ENCODE measurements at regions not wholly inside any gene's neighbourhood (a gene's known extent, or its start where the extent isn't known, plus 50 kb on each side); places are given as distances from the start of the nearest gene placed in this dataset.
"Not testable (repeated sequence)": the region's sequence is repeated elsewhere in the genome, so short reads cannot be mapped to it uniquely, and the experiment has no call there.

- H3K9me3 Mint-ChIP-seq = no peaks in the 10 kb centered on the region
- intact Hi-C loops (cut with micrococcal nuclease) = loop anchor here (5.0 kb wide), 1 partner anchor 33 kb away; no protein-coding TSS in a partner anchor
- H3K27ac Mint-ChIP-seq = no peak overlapping the region
- DNase-seq (ENCODE audit: low spot score) = no peak
- no peaks in the 10 kb centered on the region for H3K36me3 Mint-ChIP-seq (ENCODE audit: low read depth)
- no peaks in the 10 kb centered on the region for H3K4me1 Mint-ChIP-seq (ENCODE audit: low read depth)
- H3K27me3 Mint-ChIP-seq (ENCODE audit: low read depth) = no peaks in the 10 kb centered on the region
- no peak overlapping the region for H3K4me3 Mint-ChIP-seq (ENCODE audit: low read depth)
Observed at GRCh38 chr7:17094963-17095574, 203.4 kb upstream of the AHR start.

- no peak overlapping the region for H3K4me3 Mint-ChIP-seq (ENCODE audit: low read depth)
- H3K36me3 Mint-ChIP-seq (ENCODE audit: low read depth) = no peaks in the 10 kb centered on the region
- no peak overlapping the region for H3K27ac Mint-ChIP-seq
- H3K9me3 Mint-ChIP-seq = no peaks in the 10 kb centered on the region
- intact Hi-C loops (cut with micrococcal nuclease) = loop anchor here (5.0 kb wide), 1 partner anchor 34 kb away; no protein-coding TSS in a partner anchor
- H3K4me1 Mint-ChIP-seq (ENCODE audit: low read depth) = no peaks in the 10 kb centered on the region
- no peak for DNase-seq (ENCODE audit: low spot score)
- no peaks in the 10 kb centered on the region for H3K27me3 Mint-ChIP-seq (ENCODE audit: low read depth)
Observed at GRCh38 chr7:17095931-17096330, 202.5 kb upstream of the AHR start.

GRCh38 chr7:17097668-17098297 lies 200.7 kb upstream of the AHR start:
- no peak for DNase-seq (ENCODE audit: low spot score)
- Mint-ChIP-seq H3K27me3 (ENCODE audit: low read depth) (no peaks in the 10 kb centered on the region), H3K4me1 (ENCODE audit: low read depth) (no peaks in the 10 kb centered on the region), H3K4me3 (ENCODE audit: low read depth) (no peak overlapping the region), H3K9me3 (no peaks in the 10 kb centered on the region), H3K27ac (no peak overlapping the region), H3K36me3 (ENCODE audit: low read depth) (no peaks in the 10 kb centered on the region)
- intact Hi-C loops (cut with micrococcal nuclease) = loop anchor here (5.0 kb wide), 1 partner anchor 35 kb away; no protein-coding TSS in a partner anchor

GRCh38 chr7:17098515-17098914 lies 199.9 kb upstream of the AHR start:
- intact Hi-C loops (cut with micrococcal nuclease) = loop anchor here (5.0 kb wide), 1 partner anchor 36 kb away; no protein-coding TSS in a partner anchor
- no peak overlapping the region for H3K27ac Mint-ChIP-seq
- no peaks in the 10 kb centered on the region for H3K27me3 Mint-ChIP-seq (ENCODE audit: low read depth)
- no peaks in the 10 kb centered on the region for H3K36me3 Mint-ChIP-seq (ENCODE audit: low read depth)
- H3K4me1 Mint-ChIP-seq (ENCODE audit: low read depth) = no peaks in the 10 kb centered on the region
- no peaks in the 10 kb centered on the region for H3K9me3 Mint-ChIP-seq
- DNase-seq (ENCODE audit: low spot score) = no peak
- H3K4me3 Mint-ChIP-seq (ENCODE audit: low read depth) = no peak overlapping the region

- no peaks in the 10 kb centered on the region for H3K9me3 Mint-ChIP-seq
- no peak overlapping the region for H3K27ac Mint-ChIP-seq
- intact Hi-C loops (cut with micrococcal nuclease) = loop anchor here (5.0 kb wide), 1 partner anchor 37 kb away; no protein-coding TSS in a partner anchor
Observed at GRCh38 chr7:17099083-17099973, 199.1 kb upstream of the AHR start.

GRCh38 chr7:17099974-17100509 lies 198.4 kb upstream of the AHR start:
- not testable (repeated sequence) for H3K36me3 Mint-ChIP-seq (ENCODE audit: low read depth); H3K4me1 Mint-ChIP-seq (ENCODE audit: low read depth); H3K27ac Mint-ChIP-seq; H3K4me3 Mint-ChIP-seq (ENCODE audit: low read depth); H3K27me3 Mint-ChIP-seq (ENCODE audit: low read depth); H3K9me3 Mint-ChIP-seq; DNase-seq (ENCODE audit: low spot score)
- intact Hi-C loops (cut with micrococcal nuclease) = loop anchor here (5.0 kb wide), 1 partner anchor 38 kb away; no protein-coding TSS in a partner anchor

More at GRCh38 chr7:17099083-17099973, 199.1 kb upstream of the AHR start:
- no peaks in the 10 kb centered on the region for H3K36me3 Mint-ChIP-seq (ENCODE audit: low read depth)
- H3K27me3 Mint-ChIP-seq (ENCODE audit: low read depth) = no peaks in the 10 kb centered on the region
- no peak for DNase-seq (ENCODE audit: low spot score)
- H3K4me1 Mint-ChIP-seq (ENCODE audit: low read depth) = no peaks in the 10 kb centered on the region
- no peak overlapping the region for H3K4me3 Mint-ChIP-seq (ENCODE audit: low read depth)

GRCh38 chr7:17101207-17101696 lies 197.2 kb upstream of the AHR start:
- H3K27me3 Mint-ChIP-seq (ENCODE audit: low read depth) = no peaks in the 10 kb centered on the region
- intact Hi-C loops (cut with micrococcal nuclease) = no loop called here
- no peak overlapping the region for H3K4me3 Mint-ChIP-seq (ENCODE audit: low read depth)
- H3K36me3 Mint-ChIP-seq (ENCODE audit: low read depth) = no peaks in the 10 kb centered on the region
- no peaks in the 10 kb centered on the region for H3K4me1 Mint-ChIP-seq (ENCODE audit: low read depth)
- no peak overlapping the region for H3K27ac Mint-ChIP-seq
- H3K9me3 Mint-ChIP-seq = no peaks in the 10 kb centered on the region
- no peak for DNase-seq (ENCODE audit: low spot score)

- Mint-ChIP-seq H3K36me3 (ENCODE audit: low read depth) (no peaks in the 10 kb centered on the region), H3K27ac (no peak overlapping the region), H3K4me3 (ENCODE audit: low read depth) (no peak overlapping the region), H3K9me3 (peaks cover 8% of the 10 kb centered on the region), H3K4me1 (ENCODE audit: low read depth) (no peaks in the 10 kb centered on the region), H3K27me3 (ENCODE audit: low read depth) (no peaks in the 10 kb centered on the region)
- intact Hi-C loops (cut with micrococcal nuclease) = no loop called here
- DNase-seq (ENCODE audit: low spot score) = no peak
Observed at GRCh38 chr7:17103170-17103569, 195.3 kb upstream of the AHR start.

GRCh38 chr7:17103984-17104383 lies 194.5 kb upstream of the AHR start:
- Mint-ChIP-seq H3K4me3 (ENCODE audit: low read depth) (no peak overlapping the region), H3K9me3 (peaks cover 8% of the 10 kb centered on the region), H3K27me3 (ENCODE audit: low read depth) (no peaks in the 10 kb centered on the region), H3K27ac (no peak overlapping the region), H3K36me3 (ENCODE audit: low read depth) (no peaks in the 10 kb centered on the region), H3K4me1 (ENCODE audit: low read depth) (no peaks in the 10 kb centered on the region)
- intact Hi-C loops (cut with micrococcal nuclease) = no loop called here
- DNase-seq (ENCODE audit: low spot score) = no peak

- intact Hi-C loops (cut with micrococcal nuclease) = no loop called here
- Mint-ChIP-seq H3K27me3 (ENCODE audit: low read depth) (no peaks in the 10 kb centered on the region), H3K27ac (no peak overlapping the region), H3K36me3 (ENCODE audit: low read depth) (no peaks in the 10 kb centered on the region), H3K9me3 (peaks cover 8% of the 10 kb centered on the region), H3K4me3 (ENCODE audit: low read depth) (no peak overlapping the region), H3K4me1 (ENCODE audit: low read depth) (no peaks in the 10 kb centered on the region)
- no peak for DNase-seq (ENCODE audit: low spot score)
Observed at GRCh38 chr7:17104419-17104818, 194.0 kb upstream of the AHR start.

GRCh38 chr7:17105701-17106100 lies 192.8 kb upstream of the AHR start:
- Mint-ChIP-seq H3K27ac (no peak overlapping the region), H3K4me3 (ENCODE audit: low read depth) (no peak overlapping the region), H3K9me3 (peaks cover 8% of the 10 kb centered on the region), H3K4me1 (ENCODE audit: low read depth) (no peaks in the 10 kb centered on the region), H3K36me3 (ENCODE audit: low read depth) (no peaks in the 10 kb centered on the region), H3K27me3 (ENCODE audit: low read depth) (no peaks in the 10 kb centered on the region)
- intact Hi-C loops (cut with micrococcal nuclease) = no loop called here
- no peak for DNase-seq (ENCODE audit: low spot score)

GRCh38 chr7:17108049-17108584 lies 190.3 kb upstream of the AHR start:
- no peak for DNase-seq (ENCODE audit: low spot score)
- intact Hi-C loops (cut with micrococcal nuclease) = no loop called here
- Mint-ChIP-seq H3K36me3 (ENCODE audit: low read depth) (no peaks in the 10 kb centered on the region), H3K27me3 (ENCODE audit: low read depth) (no peaks in the 10 kb centered on the region), H3K4me3 (ENCODE audit: low read depth) (no peak overlapping the region), H3K4me1 (ENCODE audit: low read depth) (no peaks in the 10 kb centered on the region), H3K9me3 (peaks cover 8% of the 10 kb centered on the region), H3K27ac (no peak overlapping the region)

Measured in activated T-helper 2 cell treated with anti-CD3 and anti-CD28 coated beads, Interferon-gamma antibody, Interleukin-2, Interleukin-4, amounts not matched to agents 10 μg/mL and 5 μg/mL and 100 μg/mL, durations not matched to agents 14 hours and 24 hours and 36 hours (primary cell).